Neuronal stem cell (in vitro differentiated cells): ENCODE measurements at regions not wholly inside any gene's neighbourhood (a gene's known extent, or its start where the extent isn't known, plus 50 kb on each side); places are given as distances from the start of the nearest gene placed in this dataset.
A peak's percentile ranks its signal among the peaks of the same experiment; 100 is the strongest.

Source experiments
- DNase-seq: peaks from one replicate; pipeline ENCODE4 v3.0.0-alpha.2; 2013; ENCODE audit warnings: low spot score
- H2AFZ ChIP-seq: one replicate; pipeline ENCODE4 v1.6.1; 2013; ENCODE audit warnings: mild to moderate bottlenecking, low read length, inconsistent platforms
- H2AK5ac ChIP-seq: 2 replicates; pipeline ENCODE4 v1.6.1; 2013; ENCODE audit warnings: low read depth, mild to moderate bottlenecking, inconsistent platforms, low read length, moderate library complexity, mixed read lengths
- H2BK120ac ChIP-seq: 2 replicates; pipeline ENCODE4 v1.6.1; 2013; ENCODE audit warnings: low read depth, mild to moderate bottlenecking, inconsistent platforms, low read length, moderate library complexity, mixed read lengths
- H2BK12ac ChIP-seq: one replicate; pipeline ENCODE4 v1.6.1; 2013; ENCODE audit warnings: low read length, inconsistent platforms
- H2BK15ac ChIP-seq: 2 replicates; pipeline ENCODE4 v1.6.1; 2013; ENCODE audit warnings: mild to moderate bottlenecking, low read length, inconsistent platforms, mixed read lengths
- H2BK5ac ChIP-seq: one replicate; pipeline ENCODE4 v1.6.1; 2013; ENCODE audit warnings: inconsistent platforms, mild to moderate bottlenecking, low read length, moderate library complexity
- H3K14ac ChIP-seq: one replicate; pipeline ENCODE4 v1.6.1; 2013; ENCODE audit warnings: low read length, inconsistent platforms
- H3K18ac ChIP-seq: 2 replicates; pipeline ENCODE4 v1.6.1; 2013; ENCODE audit warnings: low read length, inconsistent platforms
- H3K23ac ChIP-seq: 2 replicates; pipeline ENCODE4 v1.6.1; 2013; ENCODE audit warnings: low read depth, mild to moderate bottlenecking, mixed read lengths, low read length, inconsistent platforms; ENCODE audit not compliant: poor library complexity
- H3K27ac ChIP-seq: replicated peaks from 3 replicates; pipeline ENCODE4 v1.5.1; 2013; ENCODE audit warnings: low read length, inconsistent platforms
- H3K27me3 ChIP-seq, 3 experiments: 2 replicates each; pipeline ENCODE4 v1.6.1; 2013; ENCODE audit warnings: low read length in 3 of 3, mild to moderate bottlenecking in 2 of 3, inconsistent platforms in 1 of 3, low read depth in 1 of 3, mixed read lengths in 1 of 3, moderate library complexity in 1 of 3; ENCODE audit not compliant: control insufficient read depth in 3 of 3, insufficient read depth in 3 of 3
- H3K36me3 ChIP-seq, 2 donors: replicated peaks in 1 of 2; 2 replicates each; pipeline ENCODE4 v1.6.1; 2013; ENCODE audit warnings: low read length in 2 of 2; ENCODE audit not compliant: control insufficient read depth in 2 of 2, insufficient read depth in 2 of 2
- H3K4ac ChIP-seq: 2 replicates; pipeline ENCODE4 v1.6.1; 2013; ENCODE audit warnings: inconsistent platforms, mild to moderate bottlenecking, low read length, moderate library complexity
- H3K4me1 ChIP-seq, 2 donors: 1 replicate in 1 of 2; 2 replicates in 1 of 2; pipeline ENCODE4 v1.6.1; 2013; ENCODE audit warnings: low read length in 2 of 2, low read depth in 1 of 2; ENCODE audit not compliant: control insufficient read depth in 2 of 2, insufficient read depth in 1 of 2
- H3K4me2 ChIP-seq: one replicate; pipeline ENCODE4 v1.6.1; 2013; ENCODE audit warnings: mild to moderate bottlenecking, low read length, inconsistent platforms; ENCODE audit not compliant: insufficient read depth, poor library complexity, severe bottlenecking
- H3K4me3 ChIP-seq, 2 donors: 2 replicates each; pipeline ENCODE4 v1.5.1; 2013; ENCODE audit warnings: low read length in 2 of 2, mild to moderate bottlenecking in 2 of 2, inconsistent platforms in 1 of 2, moderate library complexity in 1 of 2
- H3K79me1 ChIP-seq: one replicate; pipeline ENCODE4 v1.6.1; 2013; ENCODE audit warnings: low read depth, mild to moderate bottlenecking, inconsistent platforms, low read length, moderate library complexity
- H3K9ac ChIP-seq: one replicate; pipeline ENCODE4 v1.6.1; 2013; ENCODE audit warnings: mild to moderate bottlenecking, low read depth, low read length, inconsistent platforms; ENCODE audit not compliant: poor library complexity
- H3K9me3 ChIP-seq, 2 donors: replicated peaks in 1 of 2; 2 replicates each; pipeline versions ENCODE3 to v1.6.1; 2013; ENCODE audit warnings: low read length in 2 of 2, mild to moderate bottlenecking in 2 of 2, inconsistent platforms in 1 of 2, low read depth in 1 of 2, mixed read lengths in 1 of 2, moderate library complexity in 1 of 2; ENCODE audit not compliant: control insufficient read depth in 2 of 2, insufficient read depth in 1 of 2
- H4K8ac ChIP-seq: one replicate; pipeline ENCODE4 v1.6.1; 2013; ENCODE audit warnings: low read depth, mild to moderate bottlenecking, inconsistent platforms, low read length, moderate library complexity
- H4K91ac ChIP-seq: one replicate; pipeline ENCODE4 v1.6.1; 2013; ENCODE audit warnings: low read length, low read depth, mild to moderate bottlenecking, inconsistent platforms; ENCODE audit not compliant: poor library complexity
- WGBS, 2 donors: extraction: QIAGEN DNeasy Blood & Tissue Kit; methylation state at CpG; one replicate each; pipeline ENCODE4 v1.1.7; 2013; ENCODE audit warnings: missing lambda C conversion rate in 2 of 2, mixed read lengths in 1 of 2; ENCODE audit not compliant: insufficient read length in 2 of 2, insufficient replicate concordance in 1 of 2; ENCODE audit errors: extremely low coverage in 2 of 2; 5-methylcytosine and 5-hydroxymethylcytosine counted together

DNA sequence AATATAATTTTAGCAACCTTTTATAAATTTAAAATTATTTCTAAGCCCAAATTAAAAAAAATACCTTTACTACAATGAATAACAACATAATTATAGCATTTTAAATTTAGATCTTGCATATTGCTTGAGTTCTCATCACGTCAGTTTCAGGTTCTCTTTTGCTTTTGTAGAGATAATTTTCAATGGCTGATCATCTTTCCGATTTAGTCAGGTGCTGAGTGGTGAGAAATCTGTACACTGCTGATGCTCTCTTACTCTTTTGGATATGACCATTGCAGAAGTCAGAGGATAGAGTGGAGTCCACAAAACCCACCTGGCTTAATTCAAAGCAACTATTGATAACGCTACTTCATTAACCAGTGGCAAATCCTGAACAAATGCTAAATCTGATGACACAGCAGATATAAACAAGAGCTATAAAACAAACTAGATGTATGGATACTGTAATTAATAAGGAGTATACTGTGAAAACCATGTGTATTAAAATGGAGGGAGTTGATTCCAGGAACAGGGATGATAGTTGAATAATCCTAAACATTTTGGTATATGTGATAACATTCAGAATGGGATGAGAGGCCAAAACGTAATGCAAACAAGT, 394.8 kb downstream of the CSNK1G3 start:
- no peaks in the 10 kb centered on the region for H3K27me3 ChIP-seq
- no peak overlapping the region for H3K18ac ChIP-seq
- no peaks in the 10 kb centered on the region for H3K36me3 ChIP-seq
- no peak overlapping the region for H3K4me2 ChIP-seq
- H4K8ac ChIP-seq: no peak overlapping the region
- H3K14ac ChIP-seq: no peak overlapping the region
- no peak overlapping the region for H2AFZ ChIP-seq
- no peak overlapping the region for H3K23ac ChIP-seq
- H3K79me1 ChIP-seq: no peaks in the 10 kb centered on the region
- no peak overlapping the region for H2AK5ac ChIP-seq
- no peak overlapping the region for H3K9ac ChIP-seq
- H2BK5ac ChIP-seq: no peak overlapping the region
- no CpG with 5 or more reads among the region's 4 CpGs for WGBS, 2 donors
- no peak overlapping the region for H3K4me3 ChIP-seq
- no peak overlapping the region for H2BK120ac ChIP-seq
- DNase-seq: no peak
- H3K9me3 ChIP-seq: no peaks in the 10 kb centered on the region
- H2BK12ac ChIP-seq: no peak overlapping the region
- no peaks in the 10 kb centered on the region for H3K4me1 ChIP-seq
- no peak overlapping the region for H3K27ac ChIP-seq
- no peak overlapping the region for H3K4ac ChIP-seq
- no peak overlapping the region for H4K91ac ChIP-seq
- no peak overlapping the region for H2BK15ac ChIP-seq

- H2AK5ac ChIP-seq: no peak overlapping the region
- no CpG with 5 or more reads among the region's 1 CpG for WGBS, 2 donors
Observed at GRCh38 chr5:123885081-123885480, 373.1 kb downstream of the CSNK1G3 start.

GRCh38 chr5:123882965-123883345, 371.0 kb downstream of the CSNK1G3 start:
- peak overlapping the region; percentile 36 for H2AFZ ChIP-seq
- no CpG with 5 or more reads among the region's 2 CpGs for WGBS, 2 donors
- no peak overlapping the region for H2BK5ac ChIP-seq
- H3K14ac ChIP-seq: no peak overlapping the region
- H4K91ac ChIP-seq: no peak overlapping the region
- no peaks in the 10 kb centered on the region for H3K79me1 ChIP-seq
- no peak overlapping the region for H4K8ac ChIP-seq
- H3K36me3 ChIP-seq: no peaks in the 10 kb centered on the region
- no peak overlapping the region for H2AK5ac ChIP-seq
- H2BK15ac ChIP-seq: no peak overlapping the region
- no peak overlapping the region for H3K18ac ChIP-seq
- H3K9me3 ChIP-seq: peaks cover 0 to 8% of the 10 kb centered on the region in 2 donors
- H3K27ac ChIP-seq: no peak overlapping the region
- no peaks in the 10 kb centered on the region for H3K27me3 ChIP-seq
- H2BK12ac ChIP-seq: no peak overlapping the region
- H3K4me2 ChIP-seq: no peak overlapping the region
- no peak overlapping the region for H3K9ac ChIP-seq
- H3K4me1 ChIP-seq: peaks cover 2 to 8% of the 10 kb centered on the region in 2 donors
- DNase-seq: no peak
- H3K4ac ChIP-seq: no peak overlapping the region
- H3K4me3 ChIP-seq: no peak overlapping the region
- H2BK120ac ChIP-seq: no peak overlapping the region
- no peak overlapping the region for H3K23ac ChIP-seq

More at GRCh38 chr5:123885081-123885480, 373.1 kb downstream of the CSNK1G3 start:
- Histone ChIP-seq H3K36me3 (no peaks in the 10 kb centered on the region), H4K8ac (no peak overlapping the region), H3K9ac (no peak overlapping the region), H3K4me1 (peaks cover 0 to 4% of the 10 kb centered on the region in 2 donors), H3K18ac (no peak overlapping the region), H2BK15ac (no peak overlapping the region), H2BK5ac (no peak overlapping the region), H3K27me3 (no peaks in the 10 kb centered on the region), H3K4ac (no peak overlapping the region), H3K27ac (no peak overlapping the region), H3K9me3 (peaks cover 0 to 10% of the 10 kb centered on the region in 2 donors), H3K23ac (no peak overlapping the region), H3K4me3 (no peak overlapping the region), H4K91ac (no peak overlapping the region), H3K14ac (no peak overlapping the region), H3K4me2 (no peak overlapping the region), H2BK120ac (no peak overlapping the region), H2AFZ (peak overlapping the region; percentile 20), H3K79me1 (no peaks in the 10 kb centered on the region), H2BK12ac (no peak overlapping the region)
- DNase-seq: no peak

DNA sequence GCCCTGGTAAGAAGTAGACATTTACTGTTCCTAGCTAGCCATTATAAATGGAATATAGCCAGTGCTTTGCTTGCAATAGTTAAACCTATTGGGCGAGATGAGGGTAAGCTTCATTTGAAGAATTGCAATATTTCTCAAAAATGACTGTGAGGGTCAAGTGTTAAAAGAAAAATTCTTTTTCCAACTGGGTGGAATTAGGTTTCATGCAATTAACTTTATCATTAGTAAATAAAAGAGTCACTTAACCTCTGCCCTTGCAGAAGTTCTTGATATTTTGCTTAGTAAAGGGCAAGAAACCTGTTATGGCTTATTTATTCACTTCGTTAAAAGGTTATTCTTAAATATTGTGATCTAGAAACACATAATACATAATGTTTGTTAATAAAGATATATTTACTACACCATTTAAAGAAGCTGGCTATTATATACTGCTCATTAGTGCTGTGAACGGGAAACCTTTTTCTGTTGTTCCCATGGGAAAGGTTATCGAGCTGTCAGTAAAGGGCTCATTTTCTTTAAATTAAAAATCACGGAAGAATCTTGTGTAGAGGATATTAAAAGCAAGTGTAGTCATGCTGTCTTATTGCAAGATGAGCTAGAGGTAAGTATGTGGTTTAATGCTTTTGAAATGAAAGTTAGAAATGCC, 370.5 kb downstream of the CSNK1G3 start:
- H3K4me3 ChIP-seq: no peak overlapping the region
- H2BK12ac ChIP-seq: no peak overlapping the region
- no peak overlapping the region for H3K18ac ChIP-seq
- peaks cover 0 to 4% of the 10 kb centered on the region in 2 donors for H3K9me3 ChIP-seq
- H3K36me3 ChIP-seq: no peaks in the 10 kb centered on the region
- H2AK5ac ChIP-seq: no peak overlapping the region
- H3K27me3 ChIP-seq: no peaks in the 10 kb centered on the region
- no peak overlapping the region for H4K91ac ChIP-seq
- H3K23ac ChIP-seq: no peak overlapping the region
- no peak for DNase-seq
- H3K79me1 ChIP-seq: no peaks in the 10 kb centered on the region
- H3K9ac ChIP-seq: no peak overlapping the region
- no peak overlapping the region for H3K27ac ChIP-seq
- H2BK5ac ChIP-seq: no peak overlapping the region
- no peak overlapping the region for H3K4ac ChIP-seq
- no CpG with 5 or more reads among the region's 5 CpGs for WGBS, 2 donors
- H4K8ac ChIP-seq: no peak overlapping the region
- H3K4me1 ChIP-seq: peaks cover 2 to 8% of the 10 kb centered on the region in 2 donors
- H3K4me2 ChIP-seq: no peak overlapping the region
- H2BK120ac ChIP-seq: no peak overlapping the region
- H2BK15ac ChIP-seq: no peak overlapping the region
- H3K14ac ChIP-seq: no peak overlapping the region
- H2AFZ ChIP-seq: peak overlapping the region; percentile 36
